GM18502 (cell line): ENCODE measurements at regions not wholly inside any gene's neighbourhood (a gene's known extent, or its start where the extent isn't known, plus 50 kb on each side); places are given as distances from the start of the nearest gene placed in this dataset.
"Not testable (repeated sequence)": the region's sequence is repeated elsewhere in the genome, so short reads cannot be mapped to it uniquely, and the experiment has no call there.

ENCODE experiments used
- ATAC-seq: cut with Tn5 transposase; IDR thresholded peaks from one replicate; pipeline ENCODE4 v1.9.1; 2021; ENCODE audit warnings: mild to moderate bottlenecking; ENCODE audit not compliant: unreplicated experiment, poor library complexity

DNA sequence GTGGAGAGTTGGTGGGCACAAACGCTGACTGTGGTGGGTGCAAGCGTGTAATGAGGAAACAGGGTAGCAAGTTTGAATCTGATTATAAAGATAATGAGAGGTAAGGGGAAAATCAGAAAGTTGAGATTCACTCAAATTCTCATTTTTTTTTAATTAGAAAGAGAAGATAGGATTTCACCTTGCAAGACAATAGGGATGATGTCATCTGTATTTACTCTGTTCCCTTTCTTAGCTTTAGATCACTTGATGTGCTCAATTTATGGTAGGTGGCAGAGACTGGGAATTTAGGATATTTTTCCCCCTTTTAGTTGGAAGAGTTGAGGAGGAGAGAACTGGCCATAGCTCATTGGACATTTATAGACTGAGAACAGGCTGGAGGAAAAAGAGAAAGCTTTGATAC is 363.6 kb downstream of the AEBP2 start:
- ATAC-seq: no peak

- ATAC-seq: no peak
Observed at GRCh38 chr12:19804737-19805136, 365.4 kb downstream of the AEBP2 start.

- ATAC-seq: no peak
Observed at GRCh38 chr12:19808371-19808770, 369.1 kb downstream of the AEBP2 start.

GRCh38 chr12:19810213-19810612 is 370.9 kb downstream of the AEBP2 start:
- no peak for ATAC-seq

DNA sequence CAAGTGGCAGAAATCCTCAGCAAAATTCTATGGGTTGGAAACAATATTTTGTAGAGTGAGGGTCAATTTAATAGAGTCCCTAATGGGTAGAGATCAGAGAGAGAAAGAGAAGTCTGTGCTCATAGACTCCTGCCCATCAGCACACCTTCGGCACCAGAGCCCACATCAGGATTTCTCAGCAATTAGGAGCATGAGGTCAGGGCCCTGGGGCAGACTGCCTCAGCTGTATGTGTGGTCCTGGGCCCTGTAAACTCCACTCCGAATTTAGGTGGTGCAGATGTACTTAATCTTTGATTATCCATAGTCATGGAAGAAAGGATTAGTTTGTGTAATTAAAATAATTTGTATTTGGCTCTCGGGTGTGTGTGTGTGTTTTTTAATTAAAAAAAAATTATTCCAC is 372.6 kb downstream of the AEBP2 start:
- ATAC-seq: no peak

DNA sequence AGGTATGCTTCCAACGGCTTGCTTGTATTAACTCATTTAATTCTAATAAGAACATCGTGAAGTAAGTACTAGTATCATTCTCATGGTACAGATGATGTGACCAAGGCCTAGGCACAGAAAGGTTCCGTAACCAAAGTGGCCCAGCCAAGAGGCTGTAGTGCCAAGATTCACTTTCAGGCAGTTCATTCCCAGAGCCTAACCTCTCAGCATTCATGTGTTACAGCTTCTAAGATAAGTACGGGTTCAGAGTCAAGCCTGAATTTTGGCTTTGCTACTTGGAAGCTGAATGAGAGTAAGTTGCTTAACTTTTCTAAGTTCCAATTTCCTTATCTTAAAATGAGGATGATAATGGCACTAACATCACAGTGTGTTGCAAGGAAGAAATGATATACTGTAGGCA is 379.9 kb downstream of the AEBP2 start:
- no peak for ATAC-seq

GRCh38 chr12:19822476-19822875 is 383.2 kb downstream of the AEBP2 start:
- ATAC-seq: no peak

DNA sequence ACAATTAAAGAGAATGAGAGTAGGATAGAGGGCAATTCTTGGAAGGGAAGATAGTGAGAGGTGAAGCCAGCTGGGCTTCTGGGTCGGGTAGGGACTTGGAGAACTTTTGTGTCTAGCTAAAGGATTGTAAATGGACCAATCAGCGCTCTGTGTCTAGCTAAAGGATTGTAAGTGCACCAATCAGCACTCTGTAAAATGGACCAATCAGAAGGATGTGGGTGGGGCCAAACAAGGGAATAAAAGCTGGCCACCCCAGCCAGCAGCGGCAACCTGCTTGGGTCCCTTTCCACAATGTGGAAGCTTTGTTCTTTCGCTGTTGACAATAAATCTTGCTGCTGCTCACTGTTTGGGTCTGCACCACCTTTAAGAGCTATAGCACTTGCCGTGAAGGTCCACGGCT is 384.0 kb downstream of the AEBP2 start:
- not testable (repeated sequence) for ATAC-seq

DNA sequence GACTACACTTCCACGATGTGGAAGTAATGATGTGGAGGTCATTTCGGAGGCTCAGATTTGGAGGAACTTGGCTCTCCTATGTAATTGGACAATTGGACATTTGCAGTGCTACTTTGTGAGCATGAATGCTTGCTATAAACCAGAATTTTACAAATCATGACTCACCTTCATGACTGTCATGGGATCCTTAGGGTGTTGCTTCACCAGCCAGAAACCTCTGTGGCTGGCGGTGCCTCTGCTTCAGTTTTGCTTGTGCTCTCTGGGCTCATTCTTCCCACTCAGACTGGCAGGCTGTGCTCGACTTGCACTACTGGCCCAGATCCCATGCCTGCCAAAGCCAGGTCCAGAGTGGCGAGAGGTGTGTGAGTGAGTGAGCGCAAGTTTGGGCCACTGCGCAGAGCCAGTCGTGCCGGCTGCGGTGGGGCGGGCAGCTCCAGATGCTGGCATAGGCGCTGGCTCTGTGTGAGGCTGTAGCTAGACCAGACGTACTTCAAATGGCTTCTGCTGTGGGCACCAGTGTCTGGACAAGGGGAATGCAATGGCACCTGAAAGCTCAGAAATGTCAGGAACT is 387.8 kb downstream of the AEBP2 start:
- no peak for ATAC-seq

- ATAC-seq: no peak
Observed at GRCh38 chr12:19829100-19829853, 390.0 kb downstream of the AEBP2 start.

DNA sequence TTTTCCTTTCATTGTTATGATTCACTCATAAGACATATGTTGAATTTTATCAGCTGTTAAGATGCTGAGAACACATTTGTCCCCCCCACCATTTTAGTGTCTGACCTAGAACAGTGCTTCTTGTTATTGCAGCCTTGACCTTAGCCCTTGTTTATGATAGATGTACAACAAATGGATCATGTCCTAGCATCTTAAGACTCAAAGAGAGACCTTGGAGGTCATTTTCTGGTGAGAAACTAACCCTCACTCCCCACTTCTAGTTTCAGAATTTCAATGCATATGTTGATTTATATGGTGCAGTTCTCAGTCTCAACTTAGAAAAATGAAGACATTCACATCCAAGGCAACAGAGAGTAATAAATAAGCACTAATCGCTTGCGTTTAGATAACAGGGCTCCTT is 391.2 kb downstream of the AEBP2 start:
- no peak for ATAC-seq

DNA sequence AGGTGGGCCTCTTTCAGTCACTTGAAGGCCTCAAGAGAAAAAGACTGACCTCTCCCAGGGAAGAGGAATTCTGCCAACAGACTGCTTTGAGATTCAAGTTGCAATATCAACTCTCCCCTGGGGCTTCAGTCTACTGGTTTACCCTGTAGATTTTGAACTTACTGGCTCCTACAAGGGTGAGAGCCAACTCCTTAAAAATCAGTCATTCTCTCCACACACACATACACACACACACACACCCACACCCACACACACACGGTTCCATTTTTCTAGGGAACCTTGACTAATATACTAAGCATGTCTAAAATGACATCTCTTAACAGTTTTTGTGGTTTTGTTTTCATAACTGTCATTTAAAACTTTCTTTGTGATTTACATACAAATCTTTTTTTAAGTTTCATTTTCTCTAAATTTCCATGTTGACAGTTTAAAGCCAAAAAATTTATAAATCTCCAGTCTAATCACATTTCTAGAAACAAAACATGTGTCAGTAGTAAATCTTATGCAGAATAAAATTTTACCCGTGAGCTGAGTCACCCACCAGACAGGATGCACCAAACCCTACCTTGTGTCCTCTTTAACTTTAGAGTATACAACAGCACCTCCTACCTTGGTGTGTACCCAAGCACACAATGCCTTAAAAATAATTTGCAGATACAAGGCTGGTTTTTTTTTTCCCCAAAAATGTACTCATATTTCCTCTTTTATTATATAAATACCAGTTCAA is 394.6 kb downstream of the AEBP2 start:
- ATAC-seq: no peak

DNA sequence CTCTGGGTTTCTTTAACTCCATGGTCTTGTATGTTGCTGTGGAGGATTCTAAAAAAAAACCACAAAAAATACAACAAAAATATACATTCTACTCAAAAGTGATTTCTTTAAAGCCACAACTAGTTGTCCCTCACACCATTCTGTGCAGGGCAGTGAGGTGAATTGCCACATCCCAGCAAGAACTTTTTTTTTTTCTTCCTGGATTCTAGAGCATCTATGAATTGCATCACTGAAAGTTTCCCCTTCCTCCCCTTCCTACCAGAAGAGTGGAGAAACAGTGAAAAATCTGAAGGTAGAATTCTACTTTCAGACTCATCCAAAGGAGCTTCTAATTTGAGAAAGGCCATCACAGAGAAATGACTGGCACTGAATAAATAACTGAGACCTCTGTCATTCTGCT is 395.3 kb downstream of the AEBP2 start:
- no peak for ATAC-seq

DNA sequence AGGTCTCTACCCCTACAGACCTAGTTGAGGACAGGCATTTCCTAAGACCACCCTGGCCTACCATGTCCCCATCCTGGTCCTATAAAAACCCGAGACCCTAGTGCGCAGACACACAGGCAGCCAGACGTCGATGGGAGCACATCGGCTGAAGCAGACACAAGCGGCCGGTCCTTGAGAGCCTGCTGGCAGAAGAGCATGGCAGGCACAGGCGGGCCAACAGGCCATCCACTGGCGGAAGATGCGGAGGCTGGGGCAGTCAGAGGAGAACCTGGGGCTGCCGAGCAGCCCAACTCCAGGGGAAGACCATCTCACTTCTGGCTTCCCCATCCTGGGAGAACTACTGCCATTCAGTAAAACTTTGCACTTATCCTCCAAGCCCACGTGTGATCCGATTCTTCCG is 396.8 kb downstream of the AEBP2 start:
- no peak for ATAC-seq

- ATAC-seq: no peak
Observed at GRCh38 chr12:19836456-19836855, 397.2 kb downstream of the AEBP2 start.

- no peak for ATAC-seq
Observed at GRCh38 chr12:19837543-19837942, 398.3 kb downstream of the AEBP2 start.

- no peak for ATAC-seq
Observed at GRCh38 chr12:19841451-19841850, 402.2 kb downstream of the AEBP2 start.

GRCh38 chr12:19842116-19842515 is 402.8 kb downstream of the AEBP2 start:
- ATAC-seq: no peak

DNA sequence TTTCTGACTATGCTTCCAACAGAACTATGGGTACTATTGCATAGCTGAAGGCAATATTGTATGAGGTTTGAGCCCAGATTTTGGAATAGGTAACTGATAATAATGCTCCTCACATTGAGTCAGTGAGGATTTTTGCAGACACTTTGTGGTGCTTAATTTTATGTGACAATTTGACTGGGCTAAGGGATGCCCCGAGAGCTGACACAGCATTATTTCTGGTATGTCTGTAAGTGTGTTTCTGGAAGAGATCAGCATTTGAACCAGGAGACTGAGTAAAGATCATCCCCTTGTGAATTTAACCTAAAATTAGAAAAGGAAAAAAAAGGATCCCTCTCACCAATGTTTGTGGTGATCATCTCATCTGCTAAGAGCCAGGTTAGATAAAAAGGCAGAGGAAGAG is 404.9 kb downstream of the AEBP2 start:
- no peak for ATAC-seq

DNA sequence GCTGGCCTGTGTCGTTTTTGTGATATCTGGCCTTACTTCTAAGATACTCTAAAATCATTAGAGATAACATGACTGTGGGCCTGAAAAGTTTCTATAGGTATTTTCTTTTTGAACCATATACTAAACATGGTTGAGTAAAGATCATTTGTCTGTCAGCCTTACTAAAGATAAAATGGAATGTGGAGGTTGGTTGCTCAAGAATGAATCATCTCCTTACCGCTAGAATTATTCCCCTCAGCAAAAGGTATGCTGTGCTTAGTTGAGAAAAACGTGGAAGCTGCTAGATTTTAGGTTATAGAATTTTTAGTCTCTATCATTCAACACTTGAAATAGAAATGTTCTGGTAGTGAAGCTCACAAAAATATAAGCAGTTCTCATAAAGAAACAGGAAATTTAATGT is 407.3 kb downstream of the AEBP2 start:
- no peak for ATAC-seq

DNA sequence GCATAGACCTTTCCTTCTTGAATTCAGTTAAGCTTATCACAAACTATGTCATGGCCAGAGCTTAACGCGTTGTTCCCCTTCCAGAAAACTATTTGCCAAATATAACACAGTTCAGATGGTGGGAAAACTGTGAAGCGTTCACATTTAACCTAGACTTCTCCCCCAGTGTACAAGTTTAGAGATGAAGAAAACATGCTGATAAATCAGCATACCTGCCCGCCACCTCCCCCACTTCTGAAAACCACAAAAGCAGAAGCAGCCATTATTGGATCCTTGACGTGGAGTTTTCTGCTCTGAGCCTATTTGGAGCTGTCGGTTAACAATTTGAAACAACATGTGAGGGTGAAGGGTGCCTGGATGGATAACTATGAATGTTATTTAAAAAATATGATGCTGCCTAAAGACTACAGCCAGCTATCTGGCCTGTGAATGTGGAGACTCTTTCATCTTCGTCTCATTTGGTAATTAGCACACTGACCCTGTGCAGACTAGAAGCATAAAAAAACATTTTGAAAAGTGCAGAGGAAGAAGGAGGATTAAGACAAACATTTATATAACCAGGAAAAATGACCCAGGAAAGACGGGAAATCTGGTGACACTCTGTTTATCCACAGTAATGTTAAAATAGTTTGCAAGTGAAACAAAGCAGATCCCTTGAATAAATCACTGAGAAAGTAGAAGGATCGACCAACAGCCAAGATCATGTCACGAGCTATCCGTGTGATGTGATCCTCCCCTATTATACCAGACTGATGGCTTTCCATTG is 408.2 kb downstream of the AEBP2 start:
- ATAC-seq: no peak
